ENCODE measurements at regions not wholly inside any gene's neighbourhood (a gene's known extent, or its start where the extent isn't known, plus 50 kb on each side); places are given as distances from the start of the nearest gene placed in this dataset.

DNA sequence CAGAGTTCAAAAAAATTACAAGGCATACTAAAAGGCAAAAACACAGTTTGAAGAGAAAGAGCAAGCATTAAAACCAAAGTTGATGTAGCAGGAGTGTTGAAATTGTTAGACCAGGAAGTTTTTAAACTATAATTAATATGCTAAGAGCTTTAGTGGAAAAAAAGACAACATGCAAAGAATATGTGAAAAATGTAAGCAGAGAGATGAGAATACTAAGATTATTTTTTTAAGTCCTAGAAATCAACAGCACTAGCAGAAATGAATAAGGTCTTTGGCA, 192.6 kb downstream of the ERMARD start:
- DNase-seq (ENCODE audit: low spot score): no peak

DNA sequence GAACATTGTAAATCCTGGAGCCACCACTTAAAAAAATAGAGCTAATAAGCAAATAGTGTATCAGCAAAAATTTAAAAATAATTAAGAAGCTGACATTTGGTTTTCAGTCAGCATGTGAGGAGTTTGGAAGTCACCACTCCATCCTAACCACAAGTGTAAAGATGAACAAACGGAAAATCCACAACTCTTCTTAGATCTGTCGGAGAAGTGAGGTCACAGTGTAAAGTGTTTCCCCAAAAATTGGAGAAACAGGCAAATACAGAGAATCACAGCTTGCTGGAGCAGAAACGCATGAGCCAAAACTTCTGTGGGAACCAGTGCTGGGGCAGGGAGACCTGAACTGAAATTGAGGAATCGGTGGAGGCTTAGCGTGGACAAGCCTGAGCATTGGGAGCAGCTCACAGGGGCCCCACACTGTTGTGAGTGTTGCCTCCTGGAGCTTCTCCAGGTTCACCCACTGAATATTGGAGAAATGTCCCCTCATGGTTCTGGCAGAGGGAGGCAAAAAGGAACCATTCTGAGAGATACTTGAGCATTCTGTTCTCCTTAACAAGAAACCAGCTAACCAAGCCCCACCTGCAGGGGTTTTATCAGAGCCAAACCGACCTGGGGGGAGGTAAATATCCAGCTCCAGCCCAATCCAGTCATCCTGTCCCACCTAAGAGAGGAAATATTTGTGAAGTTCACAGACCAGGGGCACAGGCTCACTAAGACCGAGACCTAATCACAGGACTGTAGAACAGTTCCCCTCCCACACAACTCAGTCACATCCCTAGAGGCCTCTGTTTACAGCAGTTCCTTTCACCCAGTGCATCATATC, 192.0 kb downstream of the ERMARD start:
- no peak for DNase-seq (ENCODE audit: low spot score)

DNA sequence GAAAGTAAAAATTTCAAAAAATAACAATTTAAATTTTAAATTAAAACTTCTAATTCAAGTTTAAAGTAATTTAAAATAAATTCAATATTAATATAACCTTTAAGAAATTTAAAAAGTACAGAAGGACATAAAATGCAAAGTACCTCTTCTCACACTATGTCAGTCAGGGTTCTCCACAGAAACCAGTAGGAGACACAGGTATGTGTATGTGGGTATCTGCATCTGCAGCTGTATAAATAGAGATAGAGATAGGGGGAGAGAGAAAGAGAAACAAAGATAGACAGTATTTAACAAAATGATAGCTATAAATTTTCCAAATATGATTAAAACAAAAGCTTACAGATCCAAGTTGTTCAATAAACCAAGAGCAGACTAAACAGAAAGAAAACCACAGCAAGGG, 190.8 kb downstream of the ERMARD start:
- no peak for DNase-seq (ENCODE audit: low spot score)

DNA sequence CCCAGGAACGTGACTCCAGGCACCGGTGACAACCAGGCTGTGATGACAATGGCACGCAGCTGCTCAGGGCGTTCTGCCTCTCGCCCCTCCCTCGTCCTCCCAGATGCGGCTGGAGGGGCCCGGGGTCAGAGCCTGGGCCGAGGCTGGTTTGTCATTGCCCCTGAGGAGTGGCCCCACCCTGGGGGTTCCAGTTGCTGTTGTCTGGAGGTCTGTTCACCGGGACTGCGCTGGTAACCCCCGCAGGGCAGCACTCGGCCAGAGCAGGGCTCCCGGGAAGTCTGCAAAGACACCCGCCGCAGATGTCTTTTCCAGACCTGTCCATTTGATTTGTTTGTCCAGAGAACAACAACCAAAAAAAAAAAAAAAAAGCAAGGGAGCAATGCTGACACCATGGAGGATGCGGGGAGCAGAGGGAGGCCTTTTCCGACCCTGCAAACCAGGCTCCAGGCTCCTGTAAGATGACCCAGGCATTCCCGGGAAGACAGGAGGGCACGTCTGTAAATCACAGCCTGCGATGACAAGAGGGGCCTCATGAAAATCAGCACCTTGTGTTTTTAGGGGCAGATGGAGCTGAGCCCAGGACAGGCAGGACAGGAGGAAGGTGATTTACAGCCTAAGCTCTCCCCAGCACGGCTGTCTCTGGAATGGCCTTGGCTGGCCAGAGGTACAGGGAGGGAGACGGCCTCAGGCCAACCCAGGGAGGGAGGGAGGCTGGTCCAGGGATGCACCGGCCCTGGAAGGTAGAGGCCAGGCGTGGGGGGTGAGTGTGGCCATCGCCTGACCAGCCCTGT, 189.3 kb downstream of the ERMARD start:
- no peak for DNase-seq (ENCODE audit: low spot score)

DNA sequence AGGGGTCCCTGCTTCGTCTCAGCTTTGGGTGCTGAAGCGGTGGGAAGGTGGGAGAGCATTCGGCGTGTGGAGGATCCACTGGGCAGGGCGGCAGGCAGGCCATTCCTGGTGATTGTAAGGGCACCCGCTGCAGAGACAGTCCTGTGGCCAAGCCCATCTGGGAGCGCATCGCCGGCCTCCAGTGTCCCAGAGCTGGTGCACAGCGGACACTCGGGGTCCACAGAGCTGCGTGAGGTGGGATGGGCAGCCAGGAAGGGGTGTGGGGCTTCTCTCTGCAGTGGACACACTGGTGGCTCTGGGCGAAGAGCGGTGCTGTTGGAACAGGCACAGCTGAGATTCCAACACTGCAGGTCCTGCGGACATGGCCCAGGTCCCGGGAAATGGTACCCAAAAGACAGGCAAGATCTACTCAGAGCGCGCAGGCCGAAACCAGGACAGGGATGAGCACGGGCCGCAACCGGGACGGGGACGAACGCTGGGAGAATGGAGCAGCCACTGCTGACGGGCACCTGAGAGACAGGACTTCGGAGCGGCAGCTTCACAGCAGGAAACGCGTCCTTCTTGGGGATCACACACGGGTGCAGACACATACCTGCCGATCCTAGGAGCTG, 188.2 kb downstream of the ERMARD start:
- no peak for DNase-seq (ENCODE audit: low spot score)

DNA sequence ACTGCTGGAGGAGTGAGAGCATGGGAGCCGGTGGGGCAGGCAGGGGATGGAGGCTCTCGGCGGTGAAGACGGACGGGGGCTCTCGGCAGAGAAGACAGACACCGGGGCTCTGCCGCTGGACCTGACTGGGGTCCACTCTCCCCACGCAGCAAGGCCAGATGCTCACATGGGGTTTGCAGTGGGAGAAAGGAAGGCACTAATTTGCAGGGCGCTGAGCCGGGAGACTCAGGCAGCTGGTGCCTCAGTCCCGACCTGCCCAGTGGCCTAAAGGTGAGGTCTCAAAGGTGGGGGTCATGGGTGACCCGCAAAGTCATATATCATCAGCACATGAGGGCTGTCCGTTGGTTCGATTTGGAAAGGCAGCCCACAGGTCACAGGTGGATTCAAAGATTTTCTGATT, 187.3 kb downstream of the ERMARD start:
- DNase-seq (ENCODE audit: low spot score): no peak

DNA sequence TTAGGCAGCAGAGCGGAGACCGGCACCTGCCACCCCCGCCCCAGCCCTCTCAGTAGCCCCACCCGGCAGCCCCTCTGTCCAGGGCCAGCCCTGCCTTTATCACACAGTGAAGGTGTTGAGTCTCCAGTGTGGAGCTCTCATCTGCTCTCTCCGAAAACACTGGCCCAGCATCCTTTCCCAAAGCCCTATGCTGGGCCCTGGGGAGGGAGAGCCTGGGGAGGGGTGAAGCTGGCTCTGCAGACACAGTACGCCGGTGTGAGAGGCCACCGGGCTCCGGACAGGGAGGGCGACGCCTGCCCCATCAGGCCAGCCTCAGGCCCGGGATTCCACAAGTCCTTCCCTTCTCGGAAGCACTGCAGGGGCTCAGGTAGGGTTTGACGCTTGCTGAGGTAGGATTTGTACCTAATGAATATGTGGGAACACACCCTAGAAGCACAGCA, 186.9 kb downstream of the ERMARD start:
- DNase-seq (ENCODE audit: low spot score): no peak

DNA sequence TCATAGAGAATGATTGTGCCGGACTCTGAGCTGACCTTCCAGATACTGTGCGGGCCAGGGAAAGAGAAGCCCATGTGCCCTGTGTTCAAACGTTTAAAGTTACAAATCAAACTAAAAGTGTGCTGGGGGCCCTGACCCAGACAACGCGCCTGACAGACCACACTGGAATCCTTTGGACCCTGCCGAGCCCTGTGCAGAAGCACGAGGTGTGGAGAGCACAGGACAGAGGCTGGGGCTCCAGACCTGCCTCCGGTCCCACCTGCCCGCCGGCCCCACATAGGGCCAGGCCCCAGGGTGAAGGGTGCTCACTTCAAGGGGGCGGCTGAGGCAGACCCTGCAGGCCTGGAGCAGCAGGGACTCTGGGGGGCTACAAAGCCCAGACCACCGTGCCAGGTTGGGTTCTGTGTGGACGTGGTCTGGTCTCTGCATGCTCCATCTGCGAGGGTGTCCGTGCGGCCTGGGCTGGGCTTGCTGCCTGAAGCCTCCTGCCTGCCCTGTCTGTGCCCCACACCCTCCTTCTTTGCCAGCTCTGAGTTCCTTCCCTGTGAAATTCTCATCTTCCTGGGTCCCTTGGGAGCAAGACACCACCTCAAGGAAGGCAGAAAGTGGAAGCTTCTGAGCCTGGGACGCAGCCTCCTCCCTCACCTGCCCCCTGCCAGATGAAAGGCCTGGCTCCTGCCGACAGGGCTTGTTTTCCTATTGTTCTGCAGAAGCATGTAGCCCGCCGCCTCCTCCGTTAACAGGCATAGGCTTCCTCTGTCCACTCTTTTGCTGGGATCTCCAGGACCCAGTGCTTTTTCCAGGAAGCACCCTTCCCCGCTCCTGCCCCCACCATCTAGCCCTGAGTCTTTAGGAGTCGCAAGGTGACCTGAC, 186.2 kb downstream of the ERMARD start:
- no peak for DNase-seq (ENCODE audit: low spot score)

DNA sequence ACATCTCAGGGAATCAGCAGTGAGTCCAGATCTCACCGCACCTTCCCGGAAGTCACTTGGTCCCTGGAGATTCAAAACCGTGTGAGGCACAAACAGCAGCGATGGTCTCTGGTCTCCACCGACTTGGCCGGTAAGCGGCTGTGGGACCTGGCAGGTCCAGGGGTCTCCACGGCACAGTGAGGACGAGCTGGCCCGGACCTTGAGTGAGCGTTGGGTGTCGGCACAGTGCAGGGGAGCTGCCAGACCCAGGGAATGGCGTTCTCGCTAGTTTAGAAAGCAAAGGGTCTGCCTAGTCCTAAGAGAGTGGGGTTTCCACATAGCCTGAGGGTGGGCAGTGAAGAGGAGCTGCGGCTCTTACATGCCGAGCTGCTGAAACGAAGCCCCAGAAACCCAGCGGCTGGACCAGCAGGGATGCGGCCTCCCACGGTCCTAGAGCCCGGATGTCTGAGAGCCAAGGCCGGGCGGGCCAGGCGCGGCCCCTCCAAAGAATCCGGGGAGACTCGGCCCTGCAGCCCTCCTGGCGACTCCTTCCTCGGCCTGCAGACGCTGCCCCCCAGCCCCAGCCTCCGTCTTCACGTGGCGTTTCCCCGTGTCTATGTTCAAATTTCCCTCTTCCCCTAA, 185.0 kb downstream of the ERMARD start:
- no peak for DNase-seq (ENCODE audit: low spot score)

DNA sequence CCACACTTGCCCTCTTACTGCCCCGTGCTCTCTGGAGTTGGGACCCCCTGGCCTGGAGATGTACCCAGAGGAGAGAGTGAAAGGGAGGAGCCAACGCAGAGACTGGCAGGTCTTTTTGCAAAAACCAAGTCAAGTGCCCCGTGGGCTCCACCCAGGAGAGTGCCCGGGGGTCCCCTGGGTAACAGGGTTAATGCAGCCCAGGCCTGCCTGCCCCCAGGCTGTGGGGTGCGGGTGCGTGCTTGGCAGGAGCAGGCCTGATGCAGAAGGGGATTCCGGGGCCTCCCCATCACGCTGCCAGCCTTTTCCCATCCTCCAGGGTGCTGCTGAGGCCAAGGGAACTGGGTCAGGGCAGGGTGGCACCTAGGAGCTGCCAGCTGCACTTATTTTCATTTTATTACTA, 184.4 kb downstream of the ERMARD start:
- DNase-seq (ENCODE audit: low spot score): no peak

DNA sequence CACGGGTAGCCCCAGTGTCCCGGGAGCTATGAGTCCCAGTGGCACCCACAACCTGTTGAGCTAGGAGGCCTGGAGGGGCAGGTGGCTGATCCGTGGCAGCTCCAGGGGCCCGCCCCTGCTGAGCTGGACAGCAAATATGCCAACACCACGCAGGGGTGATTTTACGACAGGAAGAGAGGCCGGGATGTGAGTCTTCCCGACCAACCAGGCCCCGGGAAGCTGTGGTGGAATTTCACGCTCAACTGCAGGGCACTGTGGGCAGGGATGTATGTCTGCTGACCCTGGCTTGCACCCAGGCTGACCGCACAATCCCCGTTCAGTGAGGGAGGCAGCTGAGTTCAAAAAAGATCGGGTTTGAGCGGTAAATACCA, 183.9 kb downstream of the ERMARD start:
- DNase-seq (ENCODE audit: low spot score): no peak

DNA sequence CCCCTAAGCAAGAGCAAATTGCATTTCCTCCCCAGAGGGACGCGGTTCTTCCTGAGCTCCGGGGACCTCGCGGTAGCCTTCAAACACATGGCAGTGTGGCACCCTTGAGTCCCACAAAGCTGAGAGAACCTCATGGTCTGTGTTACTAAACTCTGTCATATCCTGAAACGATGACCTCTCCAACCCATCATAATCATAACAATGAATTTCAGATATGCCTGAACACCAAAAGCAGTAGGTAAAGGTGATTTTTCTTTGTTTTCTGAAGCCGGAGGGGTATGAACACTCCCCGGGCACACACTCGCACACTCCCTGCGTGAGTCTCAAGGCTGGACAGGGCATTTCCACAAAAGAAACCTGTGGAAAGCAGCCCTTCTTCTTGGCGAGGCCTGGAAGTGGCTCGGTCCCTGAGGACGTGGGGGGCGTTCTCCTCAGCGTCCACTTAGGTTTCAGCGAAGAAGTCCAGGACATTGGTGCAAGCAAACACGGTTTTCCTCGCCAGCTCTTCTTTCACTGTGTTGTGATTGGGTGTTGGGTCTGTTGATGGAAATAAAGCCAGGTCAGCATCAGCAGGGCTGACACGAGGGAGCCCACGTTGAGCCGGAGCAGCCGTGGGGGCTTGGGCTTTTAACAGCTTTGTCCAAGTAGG, 183.4 kb downstream of the ERMARD start:
- DNase-seq (ENCODE audit: low spot score): no peak

DNA sequence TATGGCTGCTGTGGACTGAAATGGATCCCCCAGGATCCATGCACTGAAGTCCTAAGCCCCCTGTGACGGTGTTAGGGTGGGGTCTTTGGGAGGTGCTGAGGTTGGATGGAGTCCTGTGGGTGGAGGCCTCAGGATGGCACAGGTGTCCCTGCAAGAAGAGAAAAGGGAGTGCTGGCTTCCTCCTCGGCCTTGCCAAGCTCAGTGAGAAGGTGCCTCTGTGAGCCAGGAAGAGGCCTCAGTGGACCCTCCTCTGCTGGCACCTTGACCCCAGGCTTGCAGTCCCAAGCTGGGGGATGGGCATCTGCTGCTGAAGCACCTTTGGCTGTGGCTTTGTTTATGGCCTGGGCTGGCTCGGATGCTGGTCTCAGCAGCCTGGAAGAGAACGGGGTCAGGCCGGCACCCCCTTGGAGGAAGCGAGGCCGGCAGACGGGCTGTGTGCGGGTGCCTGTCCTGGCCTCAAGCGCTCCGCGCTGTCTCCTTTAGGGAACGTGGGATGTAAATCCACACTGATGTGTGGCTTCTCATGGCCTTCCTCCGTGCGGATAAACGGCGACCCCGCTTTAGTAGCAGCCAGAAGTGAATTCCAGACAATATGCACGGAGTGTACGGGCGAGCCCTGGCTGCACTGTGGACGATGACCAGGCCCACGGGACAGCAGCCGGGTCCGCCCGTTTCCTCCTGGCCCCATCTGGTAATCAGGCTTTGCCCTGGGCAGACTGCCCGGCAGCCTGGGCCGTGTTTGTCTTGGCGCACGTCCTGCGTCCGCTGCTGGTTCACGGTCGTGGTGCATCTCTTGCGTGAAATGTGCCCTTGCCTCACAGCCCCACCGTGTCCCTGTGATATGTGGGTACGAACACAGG, 182.6 kb downstream of the ERMARD start:
- DNase-seq (ENCODE audit: low spot score): no peak

DNA sequence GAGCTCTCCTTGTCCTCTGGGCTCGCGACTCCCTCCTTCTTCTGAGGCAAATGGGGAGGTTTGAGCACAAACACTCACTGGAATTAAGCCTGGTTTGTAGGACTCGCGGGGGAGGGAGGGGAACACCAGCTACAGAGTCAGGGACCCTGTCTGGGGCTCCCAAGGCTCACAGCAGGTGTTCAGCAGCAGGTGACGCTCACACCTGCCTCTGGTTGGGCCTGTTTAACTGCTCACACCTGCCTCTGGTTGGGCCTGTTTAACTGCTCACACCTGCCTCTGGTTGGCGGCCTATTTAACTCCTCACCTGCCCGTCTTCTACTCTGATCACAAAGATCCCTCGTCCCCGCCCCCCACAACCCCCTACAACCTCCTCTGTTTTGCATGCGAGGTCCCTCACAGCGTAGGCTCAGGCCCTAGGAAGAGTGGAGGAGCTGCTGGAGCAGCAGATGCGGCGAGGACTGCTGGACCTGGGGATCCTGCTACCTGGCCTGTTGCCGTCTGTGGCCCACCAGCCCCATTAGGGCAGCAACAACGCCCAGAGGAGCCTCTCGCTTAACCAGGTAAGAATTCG, 181.9 kb downstream of the ERMARD start:
- DNase-seq (ENCODE audit: low spot score): no peak

DNA sequence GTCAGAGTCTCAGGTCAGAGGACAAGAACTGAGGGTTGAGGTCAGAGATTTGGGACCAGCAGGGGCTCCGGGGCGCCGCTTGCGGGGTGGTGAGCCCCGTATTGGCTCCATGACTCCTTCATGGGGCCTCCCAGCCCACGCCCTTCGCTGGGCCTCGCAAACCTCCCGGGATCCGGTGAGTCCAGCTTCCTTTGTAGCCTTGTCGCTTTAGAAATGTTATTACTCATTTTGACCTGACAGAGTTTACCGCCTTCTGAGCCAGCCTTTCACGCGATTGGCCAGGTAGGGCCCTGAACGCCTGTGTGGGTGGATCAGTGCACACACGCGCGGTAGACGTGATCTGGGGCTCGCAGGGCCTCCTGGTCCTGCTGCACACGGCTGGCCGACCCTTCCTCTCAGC, 181.1 kb downstream of the ERMARD start:
- DNase-seq (ENCODE audit: low spot score): no peak

DNA sequence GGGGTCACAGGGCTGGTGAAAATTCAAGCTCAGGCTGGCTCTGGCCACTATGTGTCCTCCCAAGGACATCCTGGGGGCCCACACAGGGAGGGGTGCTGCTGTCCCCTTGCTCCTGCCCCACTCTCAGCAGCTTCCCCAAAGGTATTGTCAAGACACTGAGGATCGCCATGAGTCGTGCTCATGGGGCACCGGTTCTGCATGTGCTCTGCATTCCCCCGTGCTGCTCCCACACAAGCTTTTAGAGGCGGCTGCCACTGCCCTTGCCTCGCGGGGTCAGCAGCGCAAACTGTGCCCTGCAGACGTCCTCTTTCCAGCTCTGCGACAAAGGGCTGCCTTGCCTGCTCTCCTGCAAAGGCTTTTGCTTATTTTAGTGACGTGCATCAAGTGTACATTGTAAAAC, 179.8 kb downstream of the ERMARD start:
- DNase-seq (ENCODE audit: low spot score): no peak

DNA sequence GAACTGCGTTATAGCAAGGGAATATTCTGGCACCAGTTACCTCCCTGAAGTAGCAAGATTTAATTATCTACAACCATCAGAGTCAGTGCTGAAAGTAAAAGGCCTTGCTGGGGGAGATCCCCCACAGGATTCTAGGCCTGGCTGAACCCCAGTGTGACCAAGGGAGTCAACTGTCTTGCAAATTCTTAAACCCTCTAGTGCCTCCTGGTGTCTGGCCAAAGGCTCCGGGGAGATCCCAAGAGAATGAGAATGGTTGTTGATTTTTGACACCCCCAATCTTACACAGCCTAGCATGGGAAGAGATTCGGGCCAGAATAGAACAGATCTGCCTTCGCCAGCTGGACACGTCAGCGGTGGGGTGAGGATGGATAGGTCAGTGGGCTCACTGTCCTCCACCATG, 179.4 kb downstream of the ERMARD start:
- no peak for DNase-seq (ENCODE audit: low spot score)

DNA sequence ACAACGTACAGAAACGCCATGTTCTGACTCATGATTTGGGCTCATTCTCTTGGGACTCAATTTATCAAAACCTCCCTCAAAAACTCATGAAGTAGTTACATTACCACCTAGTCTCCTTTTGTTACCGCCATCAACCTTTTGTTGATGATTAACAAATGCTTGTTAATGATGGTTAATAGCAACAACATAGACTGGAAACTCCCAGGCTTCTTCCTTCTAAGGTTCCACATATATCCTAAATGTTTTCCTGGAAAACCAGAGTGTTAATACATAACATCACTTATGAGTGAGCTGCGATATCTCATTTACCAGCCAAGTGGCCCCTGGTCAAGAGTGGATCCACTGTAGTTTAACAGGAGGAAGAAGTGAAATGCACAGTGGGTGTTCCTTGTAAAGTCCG, 176.3 kb downstream of the ERMARD start:
- no peak for DNase-seq (ENCODE audit: low spot score)

DNA sequence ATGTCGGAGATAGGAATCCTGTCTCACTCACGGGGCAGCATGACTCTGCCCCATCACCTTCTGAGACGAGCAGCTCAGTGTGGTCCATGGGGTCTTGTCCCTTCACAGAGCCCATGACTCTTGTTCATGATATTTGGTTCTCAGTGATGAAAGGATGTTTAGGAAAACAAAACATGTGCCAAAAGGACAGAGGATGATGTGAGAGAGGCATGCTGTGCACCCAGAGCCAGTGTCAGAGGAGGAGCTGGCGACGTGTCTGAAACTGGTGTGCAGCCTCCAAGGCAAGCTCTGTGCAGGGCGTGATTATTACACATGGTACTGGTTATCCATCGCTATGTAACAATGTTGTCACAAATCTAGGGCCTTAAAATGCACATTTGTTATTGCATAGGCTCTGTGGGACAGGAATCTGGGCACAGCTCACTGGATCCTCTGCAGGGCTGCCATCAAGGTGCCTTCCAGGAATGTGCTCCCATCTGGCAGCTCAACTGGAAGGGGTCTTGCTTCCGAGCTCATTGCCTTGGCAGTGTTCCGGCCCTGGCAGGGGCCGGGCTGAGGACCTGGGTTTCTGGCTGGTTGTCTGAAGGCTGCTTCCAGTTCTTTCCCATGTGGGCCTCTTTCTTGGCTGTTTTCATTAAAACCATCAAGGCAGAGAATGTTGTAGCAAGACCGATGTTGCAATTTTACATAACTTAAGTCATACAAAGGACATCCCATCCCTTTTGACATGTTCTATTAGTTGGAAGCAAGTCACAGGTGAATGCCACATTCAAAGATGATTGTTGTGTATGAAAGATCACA, 175.4 kb downstream of the ERMARD start:
- no peak for DNase-seq (ENCODE audit: low spot score)
